HS-27A (cell line): ENCODE measurements at regions not wholly inside any gene's neighbourhood (a gene's known extent, or its start where the extent isn't known, plus 50 kb on each side); places are given as distances from the start of the nearest gene placed in this dataset.
"Not testable (repeated sequence)": the region's sequence is repeated elsewhere in the genome, so short reads cannot be mapped to it uniquely, and the experiment has no call there.

Experiments used
- DNase-seq: peaks from one replicate; pipeline ENCODE4 v3.0.0-alpha.2; 2012; ENCODE audit warnings: low read depth, missing footprints

- DNase-seq, result no peak
These were observed 1230.6 kb upstream of the CHAC2 start for GRCh38 chr2:52536929-52537460.

DNA sequence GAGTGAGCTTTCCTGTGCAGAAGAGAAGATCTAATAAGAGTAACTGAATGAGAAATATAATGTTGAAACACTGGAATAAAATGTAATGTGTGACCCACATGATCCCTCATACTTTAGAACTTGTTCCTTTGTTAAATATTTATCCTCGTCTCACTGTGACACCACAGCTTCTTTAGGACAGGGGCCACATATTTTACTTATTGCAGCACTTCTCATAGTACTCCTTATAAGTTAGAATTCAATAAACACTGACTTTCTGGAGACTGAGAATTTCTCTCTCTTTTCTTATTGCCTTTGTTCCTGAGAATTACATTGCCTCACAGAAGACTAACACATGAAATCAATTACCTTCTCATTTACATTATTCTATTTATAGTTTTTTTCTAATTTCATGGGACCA lies 1234.6 kb upstream of the CHAC2 start:
- DNase-seq, result no peak

GRCh38 chr2:52526735-52527134 lies 1240.9 kb upstream of the CHAC2 start:
- no peak for DNase-seq

GRCh38 chr2:52520644-52521043 lies 1247.0 kb upstream of the CHAC2 start:
- no peak for DNase-seq

- no peak for DNase-seq
These were observed 1248.9 kb upstream of the CHAC2 start for GRCh38 chr2:52518678-52519077.

DNA sequence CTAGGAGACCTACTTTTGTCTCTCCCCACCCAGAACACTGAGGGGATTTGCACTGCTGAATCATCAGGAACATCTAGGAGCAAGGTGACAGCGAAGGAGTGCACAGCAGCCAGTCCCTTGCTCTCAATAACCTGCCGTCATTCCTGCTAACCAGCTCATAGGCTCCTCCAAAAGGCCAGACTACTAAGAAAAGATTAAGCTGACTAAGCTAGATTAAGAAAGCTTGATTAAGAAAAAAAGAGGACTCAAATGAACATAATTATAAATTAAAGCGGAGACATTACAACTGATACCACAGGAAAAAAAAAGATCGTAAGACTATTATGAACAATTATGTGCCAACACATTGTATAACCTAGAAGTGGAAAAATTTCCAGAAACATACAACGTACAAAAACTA lies 1254.8 kb upstream of the CHAC2 start:
- no peak for DNase-seq

DNA sequence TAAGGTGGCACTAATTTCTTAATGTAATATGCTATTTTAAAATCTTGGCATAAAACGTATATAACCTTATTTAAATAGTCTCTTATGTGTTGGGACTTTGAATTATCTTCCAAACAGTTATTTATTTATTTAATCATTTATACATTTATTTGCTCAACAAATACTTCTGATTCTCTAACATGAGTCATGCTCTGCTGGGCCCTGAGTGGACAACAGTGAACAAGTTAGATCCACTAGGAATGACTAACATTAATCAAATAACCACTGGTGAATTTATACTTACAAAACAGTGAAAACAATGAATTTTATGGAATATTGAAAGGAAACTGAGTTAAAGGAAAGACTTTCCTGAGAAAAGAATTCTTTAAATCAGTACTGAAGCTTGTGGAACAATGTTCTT lies 1257.2 kb upstream of the CHAC2 start:
- DNase-seq, result no peak

DNA sequence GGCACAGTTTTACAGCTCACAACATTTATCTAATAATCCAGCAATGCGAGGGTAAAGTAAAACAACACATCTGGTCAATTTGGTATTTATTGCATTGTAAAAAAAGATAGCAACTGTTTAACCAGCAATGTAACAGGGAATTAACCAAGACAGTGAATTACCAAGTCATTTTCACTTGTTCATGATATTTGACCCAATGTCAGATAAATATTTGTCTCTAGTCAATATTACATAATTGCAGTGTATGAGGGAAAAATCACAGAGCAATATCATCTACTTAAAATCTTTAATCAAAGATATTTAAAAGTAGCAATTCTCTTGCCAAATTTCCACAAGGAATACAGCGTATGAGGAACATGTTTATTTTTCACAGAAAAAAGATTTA lies 1265.1 kb upstream of the CHAC2 start:
- no peak for DNase-seq

DNA sequence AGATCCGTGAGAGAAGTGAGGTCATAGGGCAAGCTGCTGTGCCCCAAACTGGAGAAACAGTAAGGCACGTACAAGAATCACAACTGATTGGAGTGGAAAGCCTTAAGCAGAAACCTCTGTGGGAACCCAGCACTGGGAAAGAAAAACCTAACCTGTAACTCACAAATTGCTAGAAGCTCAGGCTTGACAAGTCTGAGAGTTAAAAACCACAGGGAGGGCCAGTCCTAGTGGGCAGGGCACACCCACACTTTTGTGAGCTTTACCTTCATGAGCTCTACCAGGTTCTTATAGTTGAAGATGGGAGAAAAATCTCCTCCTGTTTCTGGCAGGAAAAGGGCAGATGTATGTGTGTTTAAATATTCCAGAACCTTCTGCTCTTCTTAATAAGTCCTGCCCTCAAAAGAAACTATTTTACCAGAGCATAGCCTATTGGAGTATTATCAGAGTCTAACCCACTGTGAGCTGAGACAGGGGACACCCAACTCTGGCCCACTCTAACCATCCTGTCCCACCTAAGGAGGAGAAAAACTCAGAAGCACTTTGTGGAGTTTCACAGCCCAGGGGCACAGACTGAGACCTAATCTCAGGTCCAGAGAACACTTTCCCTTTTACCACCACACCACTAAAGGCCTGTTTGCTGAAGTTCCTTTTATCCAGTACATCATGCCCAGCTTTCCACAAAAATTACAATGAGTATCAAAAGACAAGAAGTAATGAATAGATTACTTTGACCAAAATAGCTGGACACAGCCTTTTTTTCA lies 1265.7 kb upstream of the CHAC2 start:
- DNase-seq, result no peak

GRCh38 chr2:52500561-52500960 lies 1267.0 kb upstream of the CHAC2 start:
- DNase-seq, result no peak

DNA sequence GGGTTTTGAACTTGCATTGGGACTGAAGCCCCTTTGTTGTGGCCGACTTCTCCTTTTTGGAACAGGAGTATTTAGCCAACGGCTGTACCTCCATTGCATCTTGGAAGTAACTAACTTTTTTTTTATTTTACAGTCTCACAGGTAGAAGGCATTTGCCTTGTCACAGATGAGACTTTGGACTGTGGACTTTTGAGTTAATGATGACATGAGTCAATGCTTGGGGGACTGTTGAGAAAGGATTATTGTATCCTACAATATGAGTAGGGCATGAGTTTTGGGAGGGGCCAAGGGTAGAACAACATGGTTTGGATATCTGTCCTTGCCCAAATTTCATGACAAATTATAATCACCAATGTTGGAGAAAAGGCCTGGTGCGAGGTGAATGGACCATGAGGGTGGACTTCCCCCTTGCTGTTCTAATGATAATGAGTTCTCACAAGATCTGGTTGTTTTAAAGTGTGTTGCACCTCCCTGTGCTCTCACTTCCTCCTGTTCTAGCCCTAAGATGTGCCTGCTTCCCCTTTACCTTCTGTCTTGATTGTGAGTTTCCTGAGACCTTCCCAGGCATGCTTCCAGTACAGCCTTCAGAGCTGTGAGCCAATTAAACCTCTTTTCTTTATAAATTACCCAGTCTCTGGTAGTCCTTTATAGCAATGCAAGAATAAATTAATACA lies 1269.4 kb upstream of the CHAC2 start:
- DNase-seq, result no peak

DNA sequence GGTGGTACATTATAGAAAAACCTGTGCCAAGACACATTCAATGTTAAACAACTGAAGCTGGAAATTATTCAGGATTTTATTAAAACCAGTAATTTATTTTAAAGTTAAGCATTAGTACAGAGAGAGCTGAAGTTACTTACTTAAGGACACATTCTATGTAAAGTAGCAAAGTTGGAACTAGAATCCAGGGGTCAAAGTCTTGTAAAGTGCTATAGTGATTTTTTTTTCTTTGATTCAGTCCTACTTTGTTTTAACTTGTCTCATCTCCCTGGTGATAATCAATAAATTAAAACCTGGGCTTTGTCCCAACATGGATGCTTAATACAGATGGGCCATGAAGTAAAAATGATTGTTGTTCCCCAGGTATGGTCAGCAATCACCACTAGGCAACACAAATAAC lies 1271.8 kb upstream of the CHAC2 start:
- DNase-seq, result no peak

- no peak for DNase-seq
These were observed 1290.4 kb upstream of the CHAC2 start for GRCh38 chr2:52477166-52477565.

DNA sequence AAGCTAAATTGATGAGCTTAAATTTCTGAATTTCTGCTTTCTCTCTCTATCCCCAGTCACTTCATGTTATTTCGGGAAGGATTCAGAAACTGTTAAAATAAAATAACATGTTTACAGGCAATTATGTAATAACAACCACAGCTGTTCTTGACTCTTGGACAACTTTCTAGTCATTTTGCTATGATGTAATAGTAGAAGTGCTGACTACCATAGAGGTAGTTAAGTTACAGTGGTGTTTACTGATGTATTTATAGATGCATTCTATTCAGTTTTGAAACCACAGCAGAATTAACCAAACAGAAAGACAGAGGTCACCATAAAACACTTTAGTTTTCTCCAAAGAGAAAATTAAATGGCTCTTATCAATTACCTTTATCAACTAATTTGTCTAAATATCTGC lies 1292.0 kb upstream of the CHAC2 start:
- DNase-seq, result no peak

- DNase-seq, result no peak
These were observed 1293.5 kb upstream of the CHAC2 start for GRCh38 chr2:52474091-52474490.

DNA sequence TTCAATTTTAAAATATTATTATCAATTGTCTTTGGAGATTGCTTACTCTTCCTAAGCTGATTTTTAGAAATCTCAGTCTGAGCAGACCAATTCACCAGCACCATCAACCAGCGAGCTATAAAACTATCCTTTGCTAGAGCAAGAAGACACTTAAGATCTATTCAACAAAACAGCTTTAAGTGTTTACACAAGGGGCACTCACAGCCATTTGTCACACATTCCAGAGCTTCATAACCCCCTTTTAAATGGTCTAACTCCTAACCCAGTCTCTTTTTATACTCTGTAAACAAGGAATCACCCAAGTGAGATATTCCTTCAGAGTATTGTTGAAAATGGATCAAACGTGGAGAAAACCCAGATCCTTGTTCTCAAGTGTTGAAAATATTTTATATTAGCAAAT lies 1294.1 kb upstream of the CHAC2 start:
- no peak for DNase-seq

DNA sequence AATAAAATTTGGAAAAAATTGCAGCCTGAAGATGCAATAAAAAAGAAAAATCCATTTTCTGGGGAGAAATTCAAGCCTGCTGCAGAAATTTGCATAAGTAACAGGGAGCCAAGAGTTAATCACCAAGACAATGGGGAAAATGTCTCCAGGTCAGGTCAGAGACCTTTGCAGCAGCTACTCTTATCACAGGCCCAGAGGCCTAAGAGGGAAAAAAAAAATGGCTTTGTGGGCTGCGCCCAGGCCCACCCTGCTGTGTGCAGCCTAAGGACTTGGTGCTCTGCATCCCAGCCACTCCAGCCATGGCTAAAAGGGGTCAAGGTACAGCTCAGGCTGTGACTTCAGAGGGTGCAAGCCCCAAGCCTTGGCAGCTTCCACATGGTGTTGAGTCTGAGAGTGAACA lies 1297.1 kb upstream of the CHAC2 start:
- not testable (repeated sequence) for DNase-seq

DNA sequence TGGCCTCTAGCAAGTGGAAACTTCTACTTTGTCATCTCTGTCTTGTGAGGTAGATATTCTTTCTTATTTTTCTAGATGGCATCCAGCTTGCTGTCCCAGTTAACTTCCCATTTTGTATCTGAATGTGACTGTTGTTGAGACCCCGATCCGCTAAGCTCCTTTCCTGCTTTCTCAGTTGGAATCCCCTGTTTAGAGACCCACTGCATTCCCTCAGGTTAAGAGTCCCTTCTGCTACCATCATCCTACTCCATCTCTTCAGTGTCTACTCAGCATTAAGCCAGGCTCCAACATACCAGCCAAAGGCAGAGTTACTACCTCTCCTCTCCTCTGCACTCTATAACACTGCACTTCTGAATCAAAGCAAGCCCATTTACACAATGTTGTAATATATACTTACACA lies 1300.4 kb upstream of the CHAC2 start:
- no peak for DNase-seq

- DNase-seq, result peak; percentile 68
These were observed 1302.3 kb upstream of the CHAC2 start for GRCh38 chr2:52465287-52465686.

DNA sequence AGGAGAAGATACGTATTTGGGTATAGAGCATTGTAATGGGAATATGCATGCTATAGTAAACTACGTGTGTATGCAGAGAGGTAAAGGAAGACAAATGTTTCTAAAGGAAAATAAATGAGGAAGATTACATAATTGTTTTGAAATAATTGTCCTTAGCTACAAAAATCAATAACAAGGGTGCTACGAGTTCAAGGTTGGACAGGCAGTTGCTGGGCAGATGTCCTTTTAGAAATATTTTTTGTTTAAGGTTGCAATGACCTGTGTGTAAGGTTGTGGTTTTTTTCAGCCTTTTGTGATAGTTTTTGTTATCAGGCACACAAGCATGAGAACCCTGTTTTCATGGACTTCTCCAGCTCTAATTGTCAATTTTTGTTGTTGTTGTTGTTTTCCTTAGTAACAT lies 1304.1 kb upstream of the CHAC2 start:
- DNase-seq, result no peak

- DNase-seq, result no peak
These were observed 1310.8 kb upstream of the CHAC2 start for GRCh38 chr2:52456561-52457377.

DNA sequence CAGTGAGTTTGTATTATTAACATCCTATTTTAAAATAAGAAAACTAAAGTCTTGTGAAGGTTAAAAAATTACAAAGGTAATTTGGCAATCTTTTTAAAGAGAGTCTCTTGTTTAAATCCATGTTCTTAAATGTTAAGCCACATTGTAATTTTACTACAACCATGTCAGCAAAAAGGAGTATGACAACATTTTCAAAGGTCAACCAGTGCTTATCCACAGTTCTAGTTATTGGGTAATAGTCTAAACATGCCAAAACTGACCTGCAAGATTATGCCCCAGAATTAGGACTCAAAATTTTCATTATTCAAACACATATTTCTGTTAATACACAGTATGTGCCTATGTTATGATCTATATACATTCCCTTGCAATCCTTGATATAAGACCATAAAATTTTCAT lies 1312.6 kb upstream of the CHAC2 start:
- DNase-seq, result no peak

DNA sequence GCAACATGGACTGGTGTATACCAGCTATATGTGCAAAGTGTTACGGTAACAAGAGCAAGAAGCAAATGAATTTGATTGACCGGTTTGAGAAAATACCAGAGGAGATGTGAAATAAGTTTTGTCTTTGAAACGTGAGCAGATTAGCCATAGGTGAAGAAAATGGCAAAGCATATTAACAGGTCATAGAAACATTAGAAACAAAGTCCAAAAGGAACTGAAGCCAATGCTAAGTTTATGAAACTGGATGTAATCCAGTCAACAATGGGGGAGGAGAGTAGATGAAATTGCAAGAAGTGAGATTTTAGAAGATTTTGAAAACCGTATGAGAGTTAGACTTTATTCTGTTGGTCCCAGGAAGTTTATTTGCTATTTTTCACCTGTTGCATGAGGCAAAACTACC lies 1315.4 kb upstream of the CHAC2 start:
- DNase-seq, result no peak
